PC-3 (cell line): ENCODE measurements at regions not wholly inside any gene's neighbourhood (a gene's known extent, or its start where the extent isn't known, plus 50 kb on each side); places are given as distances from the start of the nearest gene placed in this dataset.

Source experiments
- EZH2 ChIP-seq: fragments of 300-600 bp; sonication (generic); IDR thresholded peaks from one replicate; pipeline ENCODE4 v1.6.1; 2017; ENCODE audit warnings: antibody characterized with exemption, mild to moderate bottlenecking, low read length; ENCODE audit not compliant: unreplicated experiment
- EZH2phosphoT487 ChIP-seq: fragments of 300-600 bp; sonication (generic); IDR thresholded peaks from 2 replicates; pipeline ENCODE4 v1.6.1; 2018; ENCODE audit warnings: mild to moderate bottlenecking, antibody characterized with exemption, low read length, borderline replicate concordance
- TF ChIP-seq, protein P1 (sequence below): fragments of 300-600 bp; sonication (generic); conservative IDR thresholded peaks from 2 replicates; pipeline ENCODE4 v1.5.1; 2017; ENCODE audit warnings: antibody characterized with exemption, low read depth, mild to moderate bottlenecking, low read length

DNA sequence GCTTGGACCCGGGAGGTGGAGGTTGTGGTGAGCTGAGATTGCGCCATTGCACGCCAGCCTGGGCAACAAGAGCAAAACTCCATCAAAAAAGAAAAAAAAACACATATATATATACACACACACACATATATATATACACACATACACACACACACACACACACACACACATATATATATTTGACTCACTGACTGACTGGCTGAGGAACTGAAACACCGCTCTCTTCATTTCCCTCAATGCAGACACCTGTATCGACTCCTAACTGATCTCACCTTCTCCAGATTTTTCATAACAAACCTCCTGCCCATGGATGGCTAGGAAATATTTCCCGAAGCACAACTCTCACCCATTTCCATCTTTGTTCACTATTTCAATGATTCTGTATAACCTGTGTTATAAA, 140.7 kb upstream of the ANO3 start:
- TF ChIP-seq EZH2phosphoT487 (no peak), EZH2 (no peak)
- TF ChIP-seq, protein P1, sequence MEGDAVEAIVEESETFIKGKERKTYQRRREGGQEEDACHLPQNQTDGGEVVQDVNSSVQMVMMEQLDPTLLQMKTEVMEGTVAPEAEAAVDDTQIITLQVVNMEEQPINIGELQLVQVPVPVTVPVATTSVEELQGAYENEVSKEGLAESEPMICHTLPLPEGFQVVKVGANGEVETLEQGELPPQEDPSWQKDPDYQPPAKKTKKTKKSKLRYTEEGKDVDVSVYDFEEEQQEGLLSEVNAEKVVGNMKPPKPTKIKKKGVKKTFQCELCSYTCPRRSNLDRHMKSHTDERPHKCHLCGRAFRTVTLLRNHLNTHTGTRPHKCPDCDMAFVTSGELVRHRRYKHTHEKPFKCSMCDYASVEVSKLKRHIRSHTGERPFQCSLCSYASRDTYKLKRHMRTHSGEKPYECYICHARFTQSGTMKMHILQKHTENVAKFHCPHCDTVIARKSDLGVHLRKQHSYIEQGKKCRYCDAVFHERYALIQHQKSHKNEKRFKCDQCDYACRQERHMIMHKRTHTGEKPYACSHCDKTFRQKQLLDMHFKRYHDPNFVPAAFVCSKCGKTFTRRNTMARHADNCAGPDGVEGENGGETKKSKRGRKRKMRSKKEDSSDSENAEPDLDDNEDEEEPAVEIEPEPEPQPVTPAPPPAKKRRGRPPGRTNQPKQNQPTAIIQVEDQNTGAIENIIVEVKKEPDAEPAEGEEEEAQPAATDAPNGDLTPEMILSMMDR, result no peak
